ENCODE measurements at regions not wholly inside any gene's neighbourhood (a gene's known extent, or its start where the extent isn't known, plus 50 kb on each side); places are given as distances from the start of the nearest gene placed in this dataset.
"Not testable (repeated sequence)": the region's sequence is repeated elsewhere in the genome, so short reads cannot be mapped to it uniquely, and the experiment has no call there.

GRCh38 chr1:115529216-115529897 is 112.4 kb upstream of the VANGL1 start:
- no peak overlapping the region for H3K4me3 ChIP-seq (ENCODE audit: control insufficient read depth, low read depth, low read length)
- TF ChIP-seq, protein P1, sequence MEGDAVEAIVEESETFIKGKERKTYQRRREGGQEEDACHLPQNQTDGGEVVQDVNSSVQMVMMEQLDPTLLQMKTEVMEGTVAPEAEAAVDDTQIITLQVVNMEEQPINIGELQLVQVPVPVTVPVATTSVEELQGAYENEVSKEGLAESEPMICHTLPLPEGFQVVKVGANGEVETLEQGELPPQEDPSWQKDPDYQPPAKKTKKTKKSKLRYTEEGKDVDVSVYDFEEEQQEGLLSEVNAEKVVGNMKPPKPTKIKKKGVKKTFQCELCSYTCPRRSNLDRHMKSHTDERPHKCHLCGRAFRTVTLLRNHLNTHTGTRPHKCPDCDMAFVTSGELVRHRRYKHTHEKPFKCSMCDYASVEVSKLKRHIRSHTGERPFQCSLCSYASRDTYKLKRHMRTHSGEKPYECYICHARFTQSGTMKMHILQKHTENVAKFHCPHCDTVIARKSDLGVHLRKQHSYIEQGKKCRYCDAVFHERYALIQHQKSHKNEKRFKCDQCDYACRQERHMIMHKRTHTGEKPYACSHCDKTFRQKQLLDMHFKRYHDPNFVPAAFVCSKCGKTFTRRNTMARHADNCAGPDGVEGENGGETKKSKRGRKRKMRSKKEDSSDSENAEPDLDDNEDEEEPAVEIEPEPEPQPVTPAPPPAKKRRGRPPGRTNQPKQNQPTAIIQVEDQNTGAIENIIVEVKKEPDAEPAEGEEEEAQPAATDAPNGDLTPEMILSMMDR (IDR thresholded peaks at IDR 0.05; ENCODE audit: control insufficient read depth, insufficient read depth, low read depth, low read length, missing control alignments) = no peak
- no peak for DNase-seq (ENCODE audit: low read depth)

DNA sequence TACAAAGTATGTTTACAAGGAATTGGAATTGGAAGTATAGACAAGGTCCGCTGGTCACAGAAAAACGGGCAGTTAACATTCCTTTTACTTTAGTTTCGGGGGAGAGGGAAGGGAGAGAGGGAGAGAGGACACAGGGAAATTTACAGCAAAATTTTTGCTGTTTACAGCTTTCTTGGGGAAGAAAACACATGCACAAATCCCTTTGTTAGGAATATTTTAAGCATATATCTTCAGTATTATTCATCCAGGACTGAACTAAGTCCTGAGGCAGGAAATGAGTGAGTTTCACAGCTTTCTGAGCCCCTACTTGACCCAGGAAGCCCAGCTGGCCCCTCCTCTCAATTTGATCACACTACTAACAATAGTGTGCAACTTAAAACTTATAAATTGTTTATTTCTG is 113.4 kb upstream of the VANGL1 start:
- DNase-seq (ENCODE audit: low read depth); H3K4me3 ChIP-seq (ENCODE audit: control insufficient read depth, low read depth, low read length): not testable (repeated sequence)

DNA sequence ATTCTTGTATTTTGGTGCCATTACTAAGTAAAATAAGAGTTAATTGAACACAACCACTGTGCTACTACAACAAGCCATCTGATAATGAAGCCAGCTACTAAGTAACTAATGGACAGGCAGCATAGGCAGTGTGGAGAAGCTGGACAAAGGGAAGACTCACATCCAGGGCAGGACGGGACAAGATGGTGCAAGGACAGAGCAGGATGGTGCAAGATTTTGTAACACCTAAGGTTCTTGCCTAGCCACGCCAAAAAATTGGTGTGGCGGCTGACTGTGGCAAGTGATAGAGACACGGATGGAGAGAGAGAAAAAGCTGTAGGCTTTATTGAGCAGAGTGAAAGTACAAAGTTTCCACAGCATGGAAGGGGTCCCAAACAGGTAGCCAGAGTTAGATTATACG is 114.0 kb upstream of the VANGL1 start:
- TF ChIP-seq, protein P1 (IDR thresholded peaks at IDR 0.05; ENCODE audit: control insufficient read depth, insufficient read depth, low read depth, low read length, missing control alignments) = no peak
- no peak overlapping the region for H3K4me3 ChIP-seq (ENCODE audit: control insufficient read depth, low read depth, low read length)

DNA sequence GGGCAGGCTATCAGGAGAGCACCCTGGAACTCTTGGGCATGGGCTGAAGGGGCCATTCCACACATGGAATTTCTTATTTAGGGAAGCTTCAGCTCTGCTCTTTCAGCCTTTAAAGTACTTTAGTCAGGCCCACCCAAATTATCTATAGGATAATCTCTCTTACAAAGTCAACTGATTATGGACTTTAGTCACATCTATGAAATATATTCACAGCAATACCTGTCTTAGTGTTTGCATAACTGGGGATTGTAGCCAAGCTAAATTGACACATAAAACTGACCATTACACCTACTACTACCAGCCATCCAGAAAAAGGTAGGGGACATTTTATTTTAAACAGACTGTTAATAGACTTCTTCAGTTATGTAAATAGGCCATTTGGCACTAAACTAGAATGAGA is 114.9 kb upstream of the VANGL1 start:
- no peak for DNase-seq (ENCODE audit: low read depth)
- TF ChIP-seq, protein P1 (IDR thresholded peaks at IDR 0.05; ENCODE audit: control insufficient read depth, insufficient read depth, low read depth, low read length, missing control alignments) = no peak
- H3K4me3 ChIP-seq (ENCODE audit: control insufficient read depth, low read depth, low read length) = no peak overlapping the region

More for the DNA sequence above, 114.0 kb upstream of the VANGL1 start:
- no peak for DNase-seq (ENCODE audit: low read depth)

DNA sequence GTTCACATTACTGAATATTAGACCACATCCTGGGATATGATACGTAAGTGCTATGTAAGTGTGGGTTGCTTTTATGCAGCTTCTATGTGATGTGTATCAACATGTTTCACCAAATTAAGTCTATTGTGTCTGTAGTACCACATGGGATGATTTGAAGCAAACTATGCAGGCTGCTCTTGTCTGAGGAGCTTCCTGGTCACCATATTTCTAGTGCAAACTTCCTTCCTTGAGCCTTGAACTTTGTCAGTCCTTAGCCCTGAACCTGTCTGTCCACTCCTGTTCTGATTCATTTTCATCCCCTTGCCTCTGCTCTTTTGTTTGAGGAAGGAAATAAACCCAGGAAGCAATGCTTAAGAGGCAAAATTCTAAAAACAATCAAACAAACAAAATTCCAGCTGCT is 117.5 kb upstream of the VANGL1 start:
- TF ChIP-seq, protein P1 (IDR thresholded peaks at IDR 0.05; ENCODE audit: control insufficient read depth, insufficient read depth, low read depth, low read length, missing control alignments) = no peak
- no peak overlapping the region for H3K4me3 ChIP-seq (ENCODE audit: control insufficient read depth, low read depth, low read length)
- DNase-seq (ENCODE audit: low read depth) = no peak

DNA sequence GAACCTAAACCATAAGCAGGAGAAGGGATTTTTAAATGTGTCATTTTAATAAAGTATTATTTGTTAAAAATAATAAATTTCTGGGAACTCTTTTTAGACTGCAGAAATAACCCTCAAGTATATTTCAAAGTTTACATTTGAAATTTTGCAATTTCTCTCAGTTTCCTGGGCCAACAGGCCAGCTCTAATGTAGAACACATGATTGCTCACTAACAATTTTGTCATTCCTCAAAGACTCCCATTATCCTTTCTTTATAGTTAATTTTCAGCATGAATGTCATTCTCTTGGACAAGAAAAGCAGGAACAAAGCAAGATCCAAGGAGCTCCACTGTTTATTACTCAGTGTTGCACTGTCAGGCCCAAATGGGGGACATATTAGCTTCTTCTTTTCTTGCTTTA is 119.4 kb upstream of the VANGL1 start:
- no peak overlapping the region for H3K4me3 ChIP-seq (ENCODE audit: control insufficient read depth, low read depth, low read length)
- DNase-seq (ENCODE audit: low read depth) = no peak
- TF ChIP-seq, protein P1 (IDR thresholded peaks at IDR 0.05; ENCODE audit: control insufficient read depth, insufficient read depth, low read depth, low read length, missing control alignments) = no peak

GRCh38 chr1:115515270-115515669 is 126.5 kb upstream of the VANGL1 start:
- DNase-seq (ENCODE audit: low read depth) = no peak
- H3K4me3 ChIP-seq (ENCODE audit: control insufficient read depth, low read depth, low read length) = no peak overlapping the region
- TF ChIP-seq, protein P1 (IDR thresholded peaks at IDR 0.05; ENCODE audit: control insufficient read depth, insufficient read depth, low read depth, low read length, missing control alignments) = no peak

- not testable (repeated sequence) for DNase-seq (ENCODE audit: low read depth); H3K4me3 ChIP-seq (ENCODE audit: control insufficient read depth, low read depth, low read length)
These were observed 131.5 kb upstream of the VANGL1 start for GRCh38 chr1:115510226-115510625.

Data from AG09309 (cell line).